GM18861 (cell line): ENCODE measurements at regions not wholly inside any gene's neighbourhood (a gene's known extent, or its start where the extent isn't known, plus 50 kb on each side); places are given as distances from the start of the nearest gene placed in this dataset.

Experiments used
- ATAC-seq: cut with Tn5 transposase; IDR thresholded peaks from one replicate; pipeline ENCODE4 v1.9.1; 2021; ENCODE audit not compliant: unreplicated experiment

DNA sequence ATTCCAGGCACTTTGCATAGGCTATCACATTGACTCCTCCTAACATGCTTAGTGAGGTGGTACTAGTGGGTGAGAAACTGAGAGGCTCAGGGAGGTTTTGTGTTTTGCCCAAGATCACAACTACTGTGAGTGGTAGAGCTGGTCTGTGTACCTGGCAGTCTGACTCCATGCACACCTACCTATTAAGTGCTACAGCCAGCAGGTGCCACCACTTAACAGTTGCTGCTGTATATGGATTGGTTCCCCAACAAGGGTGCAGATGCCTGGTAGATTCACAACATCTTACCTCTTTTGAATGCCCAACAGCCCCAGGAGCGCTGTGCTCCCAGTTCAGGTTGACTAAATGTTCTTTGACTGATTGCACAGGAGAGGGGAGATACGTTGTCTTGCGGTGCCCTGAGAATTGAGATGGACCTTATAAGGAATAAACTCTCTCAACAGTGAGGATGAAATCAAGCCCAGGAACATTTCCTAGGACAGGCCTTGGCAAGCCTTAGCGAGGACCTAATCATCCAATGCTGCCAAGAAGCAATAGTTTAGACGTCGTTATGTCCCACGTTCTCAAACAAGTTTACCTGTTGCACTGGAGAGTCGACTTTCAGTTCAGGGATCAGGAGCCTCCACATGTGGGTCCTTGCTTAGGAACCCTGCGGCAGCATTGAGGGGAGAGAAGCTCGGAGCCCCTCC lies 78.9 kb upstream of the F3 start:
- no peak for ATAC-seq

DNA sequence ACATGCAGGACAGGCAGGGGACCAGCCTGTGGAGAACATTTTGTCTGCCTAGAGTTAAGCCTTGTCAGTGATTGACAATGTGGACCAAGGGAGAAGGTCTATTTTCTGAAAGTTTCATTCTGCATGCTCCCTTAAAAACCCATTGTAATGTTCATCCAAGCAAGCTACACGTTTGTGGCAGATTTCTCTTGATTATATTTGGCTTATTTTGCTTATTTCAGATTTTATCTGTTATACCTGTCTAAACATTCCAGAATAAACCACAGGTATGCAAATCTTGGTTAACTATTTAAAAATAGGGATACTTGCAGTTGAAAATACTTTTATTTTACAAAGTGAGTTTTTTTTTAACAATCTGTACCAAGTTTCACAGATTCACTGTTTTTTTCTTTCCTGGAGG lies 78.2 kb upstream of the F3 start:
- no peak for ATAC-seq

DNA sequence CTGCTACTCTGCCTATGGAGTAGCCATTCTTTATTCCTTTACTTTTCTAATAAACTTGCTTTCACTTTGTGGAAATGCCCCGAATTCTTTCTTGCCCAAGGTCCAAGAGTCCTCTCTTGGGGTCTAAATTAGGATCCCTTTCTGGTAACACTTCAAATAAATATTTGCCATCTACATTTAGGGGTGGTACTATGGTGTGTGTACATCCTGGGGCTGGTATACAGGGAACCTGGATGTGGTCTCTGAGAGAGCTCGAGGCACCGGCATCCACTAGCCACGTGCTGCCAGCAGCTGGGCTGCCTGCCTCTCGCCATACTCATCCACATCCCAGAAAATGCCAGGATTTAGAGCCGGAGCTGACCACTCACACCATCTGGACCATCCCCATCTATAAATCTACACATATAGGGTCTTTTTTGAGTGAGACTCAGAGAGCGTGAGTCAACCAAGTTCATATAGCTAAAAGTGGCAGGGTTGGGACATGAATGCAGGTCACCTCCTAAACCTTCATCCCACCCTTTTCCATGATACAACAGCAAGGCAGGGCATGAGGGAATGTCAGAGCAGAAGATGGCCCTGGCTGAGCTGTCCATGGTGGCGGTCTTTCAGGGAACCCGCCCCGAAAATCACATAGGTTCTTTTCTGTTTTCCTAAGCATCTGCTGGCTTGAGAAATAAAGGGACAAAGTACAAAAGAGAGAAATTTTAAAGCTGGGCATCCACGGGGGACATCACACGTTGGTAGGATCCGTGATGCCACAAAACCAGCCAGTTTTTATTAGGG lies 76.6 kb upstream of the F3 start:
- no peak for ATAC-seq

GRCh38 chr1:94617134-94617805 lies 75.7 kb upstream of the F3 start:
- no peak for ATAC-seq

GRCh38 chr1:94616506-94616905 lies 74.9 kb upstream of the F3 start:
- no peak for ATAC-seq

- no peak for ATAC-seq
Observed at GRCh38 chr1:94614996-94615395, 73.4 kb upstream of the F3 start.

DNA sequence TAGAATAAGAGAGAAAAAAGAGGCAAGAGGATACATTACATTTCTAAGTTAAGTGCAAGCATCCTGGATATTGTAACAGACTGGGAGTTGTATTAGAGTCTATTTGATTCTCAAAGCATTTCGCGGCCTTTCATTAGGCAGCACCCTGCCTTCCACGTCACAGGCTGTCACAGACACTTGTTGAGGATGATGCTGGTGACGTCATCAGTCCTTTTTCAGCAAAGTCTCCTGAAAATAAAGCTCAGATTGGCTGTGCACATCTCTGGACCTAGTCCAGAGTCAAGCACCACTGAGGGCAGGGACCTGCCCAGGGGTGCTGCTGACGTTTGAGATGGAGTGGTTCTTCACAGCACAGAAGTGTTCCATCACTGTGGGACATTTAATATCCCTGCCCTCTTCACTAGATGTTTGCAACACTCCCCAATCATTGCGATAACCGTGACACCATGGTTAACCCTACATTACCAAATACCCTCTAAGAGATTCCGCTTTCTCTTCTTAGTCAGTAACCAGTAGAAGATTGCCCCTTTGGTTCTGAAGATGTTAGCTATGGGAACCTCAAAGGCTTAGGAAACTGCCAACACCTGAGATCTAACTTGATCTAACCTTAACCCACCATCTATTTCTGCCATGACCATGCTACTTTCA lies 72.7 kb upstream of the F3 start:
- no peak for ATAC-seq

DNA sequence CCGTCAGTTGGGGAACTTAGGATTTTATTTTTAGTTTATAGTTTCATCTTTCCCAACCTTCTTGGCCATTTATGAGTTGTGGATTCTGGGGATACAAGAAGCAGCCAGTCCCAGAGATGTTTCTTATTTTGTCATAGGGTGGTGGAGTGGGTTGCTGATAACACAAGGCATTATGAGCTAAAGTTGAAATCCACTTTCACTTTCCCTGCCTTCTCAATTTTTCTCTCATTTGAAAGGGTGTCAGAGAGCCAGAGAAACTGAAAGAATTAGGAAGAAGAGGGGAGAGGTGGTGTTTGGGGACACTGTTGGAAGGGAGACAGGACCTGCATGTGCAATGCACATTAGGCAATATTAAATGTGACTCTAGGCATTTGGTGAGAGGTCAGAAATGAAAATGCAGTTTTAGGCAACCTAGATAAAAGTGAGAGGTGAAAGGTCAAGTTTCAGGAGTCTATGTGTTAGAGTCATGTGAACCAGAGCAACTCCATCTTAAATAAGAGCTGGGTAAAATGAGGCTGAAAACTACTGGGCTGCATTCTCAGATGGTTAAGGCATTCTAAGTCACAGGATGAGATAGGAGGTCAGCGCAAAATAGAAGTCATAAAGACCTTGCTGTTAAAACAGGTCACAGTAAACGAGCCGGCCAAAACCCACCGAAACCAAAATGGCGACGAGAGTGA lies 71.1 kb upstream of the F3 start:
- no peak for ATAC-seq

DNA sequence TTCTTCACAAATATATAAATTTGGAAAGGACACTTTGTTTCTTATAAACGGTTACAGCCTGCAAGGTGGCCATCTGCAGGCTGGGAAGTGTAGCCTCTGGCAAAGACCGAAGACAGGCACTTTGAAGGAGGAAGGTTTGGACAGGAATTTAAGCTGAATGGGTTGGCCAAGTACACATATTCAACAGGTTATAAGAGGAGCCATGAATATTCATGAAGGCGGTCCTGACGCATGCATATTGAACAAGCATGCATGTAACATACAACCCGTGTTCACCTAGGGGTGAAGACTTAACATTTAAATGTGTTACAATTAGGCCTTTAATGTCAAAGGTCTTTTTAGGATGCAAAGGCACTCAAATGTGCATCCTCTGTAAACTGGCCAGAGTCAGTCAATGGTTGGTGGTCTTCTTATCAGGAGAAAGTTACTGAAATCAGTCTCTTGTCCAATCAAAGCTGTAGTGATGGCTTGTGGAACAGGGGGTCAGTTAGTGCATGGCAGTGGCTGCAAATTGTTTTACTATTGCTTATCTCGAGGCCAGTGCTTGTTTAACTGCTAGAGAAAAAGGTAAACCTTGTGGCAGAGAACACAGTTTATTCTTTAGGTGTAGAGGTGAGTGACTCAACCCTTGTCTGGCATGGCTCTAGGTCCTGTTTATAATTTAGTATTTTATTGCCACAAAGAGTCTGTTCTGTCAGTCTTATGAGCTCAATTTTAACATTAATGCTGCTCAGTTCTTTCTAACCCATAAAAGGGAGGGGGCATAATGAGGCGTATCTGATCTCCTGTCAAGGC lies 70.3 kb upstream of the F3 start:
- no peak for ATAC-seq

GRCh38 chr1:94609619-94610018 lies 68.1 kb upstream of the F3 start:
- ATAC-seq = no peak

GRCh38 chr1:94608852-94609530 lies 67.4 kb upstream of the F3 start:
- ATAC-seq = no peak

DNA sequence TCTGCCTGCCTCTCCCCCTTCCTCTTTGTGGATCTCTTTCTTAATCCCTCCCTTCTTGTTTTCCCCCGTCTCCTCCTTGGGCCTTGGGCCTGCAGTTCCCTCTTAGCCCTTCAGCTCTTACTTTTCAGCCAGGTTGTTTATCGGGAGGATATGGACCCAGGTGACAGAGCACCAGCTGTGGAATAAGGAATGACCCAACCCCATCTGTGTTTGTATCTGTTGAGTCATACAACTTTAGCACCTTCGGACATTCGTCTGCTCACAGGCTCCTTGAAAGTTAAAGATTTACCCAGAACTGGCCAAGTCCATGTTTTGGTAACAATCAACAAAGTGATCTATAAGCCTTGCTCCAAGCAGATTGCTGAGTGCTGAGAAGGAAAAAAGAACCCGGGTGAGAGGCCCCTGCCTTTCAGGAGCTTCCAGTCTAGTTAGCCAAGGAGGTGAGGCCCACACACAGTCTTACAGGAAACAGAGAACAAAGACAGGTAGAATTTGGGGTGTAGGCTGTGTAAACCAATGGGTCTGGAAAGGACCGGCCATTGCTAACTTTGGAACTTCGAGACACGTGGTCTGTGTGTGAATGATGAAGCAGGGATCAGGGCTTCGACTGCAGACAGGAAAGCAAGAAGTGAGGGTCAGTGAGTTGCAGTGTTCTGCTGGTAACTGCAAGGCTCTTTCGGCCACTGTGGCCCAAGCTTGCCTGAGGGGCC lies 66.7 kb upstream of the F3 start:
- ATAC-seq = no peak

DNA sequence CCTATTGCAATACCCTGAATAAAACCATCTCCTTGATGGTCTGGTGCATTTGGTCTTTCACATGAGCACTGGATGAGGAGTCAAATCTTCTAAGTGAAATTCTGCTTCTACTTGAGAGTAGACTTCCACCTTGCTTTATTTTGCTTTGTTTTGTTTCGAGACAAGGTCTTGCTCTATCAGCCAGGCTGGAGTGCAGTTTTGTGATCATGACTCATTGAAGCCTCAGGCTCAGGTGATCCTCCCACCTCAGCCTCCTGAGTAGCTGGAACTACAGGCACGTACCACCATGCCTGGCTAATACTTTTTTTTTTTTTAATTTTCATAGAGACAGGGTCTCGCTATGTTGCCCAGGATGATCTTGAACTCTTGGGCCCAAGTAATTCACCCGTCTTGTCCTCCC lies 65.8 kb upstream of the F3 start:
- no peak for ATAC-seq

DNA sequence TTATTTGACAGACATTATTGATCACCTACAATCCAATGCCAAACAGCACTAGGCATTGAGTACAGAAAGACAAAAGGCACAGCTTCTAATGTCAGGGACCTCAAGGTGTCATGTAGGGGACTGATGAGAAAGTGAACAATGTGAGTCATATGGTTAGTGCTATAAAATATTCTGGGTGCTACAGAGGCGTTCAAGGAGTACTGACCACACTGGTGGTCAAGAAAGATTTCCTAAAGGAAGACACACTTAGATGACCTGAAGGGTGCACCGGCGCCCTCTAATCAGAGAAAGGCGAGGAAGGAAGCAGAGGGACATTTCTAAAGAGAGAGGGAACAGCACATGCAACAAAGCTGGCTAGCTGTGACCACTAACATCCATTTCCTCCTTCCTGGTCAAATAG lies 64.9 kb upstream of the F3 start:
- no peak for ATAC-seq

- no peak for ATAC-seq
Observed at GRCh38 chr1:94603663-94604062, 62.1 kb upstream of the F3 start.

DNA sequence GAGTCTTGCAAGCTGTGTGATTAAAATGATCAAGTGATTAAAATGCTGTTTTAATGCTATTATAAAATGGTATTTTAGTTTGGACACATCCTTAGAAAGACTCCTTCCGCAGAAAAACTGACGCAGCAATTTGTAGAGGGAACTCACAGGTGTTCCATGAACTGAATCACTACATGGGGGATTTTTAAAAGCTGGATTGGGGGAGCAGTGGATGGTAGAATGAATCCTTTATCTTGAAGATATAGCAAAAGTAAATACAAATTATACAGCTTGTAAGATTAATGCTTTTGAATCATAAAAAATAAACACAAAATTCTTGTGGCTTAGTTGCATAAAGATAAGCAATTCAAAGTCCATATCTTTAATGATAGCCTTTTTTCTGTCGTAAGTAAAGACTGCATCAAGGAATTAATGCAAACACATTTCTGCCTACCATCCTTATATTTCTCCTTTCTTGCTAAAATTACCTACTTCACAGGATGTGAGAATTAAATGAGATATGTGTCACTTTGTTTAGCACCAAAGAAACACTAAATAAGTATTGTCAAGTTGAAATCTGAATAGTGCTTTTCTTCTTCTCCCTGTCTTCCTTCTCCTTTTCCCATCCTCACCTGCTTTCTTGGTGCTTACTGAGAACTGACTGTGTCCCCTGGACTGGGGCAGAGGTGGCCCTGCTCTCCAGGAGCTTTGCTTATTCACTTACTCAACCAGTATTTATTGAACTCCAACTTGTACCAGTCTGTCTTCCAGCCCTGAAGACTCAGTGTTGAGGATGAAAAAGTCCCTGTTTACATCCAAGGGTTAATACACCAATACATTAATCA lies 61.5 kb upstream of the F3 start:
- no peak for ATAC-seq

DNA sequence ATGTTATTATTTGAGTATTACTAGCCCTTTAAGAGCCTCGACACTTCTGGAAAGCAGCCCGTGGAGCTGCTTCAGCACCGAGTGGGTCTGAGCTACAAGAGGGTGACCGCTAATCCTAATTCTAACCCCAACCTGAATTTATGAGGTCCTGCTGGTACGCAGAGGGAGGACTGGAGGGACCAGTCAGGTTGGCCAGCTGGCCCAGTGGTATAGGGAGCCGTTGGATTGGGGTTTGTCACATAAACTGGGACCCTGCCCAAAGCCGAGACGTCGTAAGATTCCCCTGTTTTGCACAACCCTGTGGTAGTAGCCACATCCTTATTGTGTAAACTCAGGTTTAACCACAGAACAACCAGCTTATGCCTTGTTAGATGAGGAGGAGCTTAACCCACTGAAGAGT lies 60.8 kb upstream of the F3 start:
- ATAC-seq = no peak

DNA sequence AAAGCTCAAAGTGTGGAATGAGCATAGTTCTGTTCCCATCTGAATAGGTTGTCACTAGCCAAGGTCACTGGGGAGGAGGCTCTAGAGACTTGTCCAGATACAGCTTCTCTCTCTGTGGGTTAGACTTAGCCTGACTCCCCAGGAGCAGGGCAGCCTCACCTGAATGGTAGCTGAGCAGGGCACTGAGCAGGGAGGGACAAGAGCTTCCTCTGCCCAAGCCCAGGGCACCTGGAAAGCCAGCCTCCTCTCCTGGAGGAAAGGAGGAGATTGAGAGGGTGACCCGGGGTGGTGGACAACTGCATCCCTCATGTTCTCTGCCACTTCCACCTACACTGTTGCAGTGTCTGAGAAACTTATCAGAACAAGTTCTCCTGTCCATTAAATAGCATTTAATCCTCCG lies 59.0 kb upstream of the F3 start:
- no peak for ATAC-seq
